ENCODE measurements at regions not wholly inside any gene's neighbourhood (a gene's known extent, or its start where the extent isn't known, plus 50 kb on each side); places are given as distances from the start of the nearest gene placed in this dataset.

DNA sequence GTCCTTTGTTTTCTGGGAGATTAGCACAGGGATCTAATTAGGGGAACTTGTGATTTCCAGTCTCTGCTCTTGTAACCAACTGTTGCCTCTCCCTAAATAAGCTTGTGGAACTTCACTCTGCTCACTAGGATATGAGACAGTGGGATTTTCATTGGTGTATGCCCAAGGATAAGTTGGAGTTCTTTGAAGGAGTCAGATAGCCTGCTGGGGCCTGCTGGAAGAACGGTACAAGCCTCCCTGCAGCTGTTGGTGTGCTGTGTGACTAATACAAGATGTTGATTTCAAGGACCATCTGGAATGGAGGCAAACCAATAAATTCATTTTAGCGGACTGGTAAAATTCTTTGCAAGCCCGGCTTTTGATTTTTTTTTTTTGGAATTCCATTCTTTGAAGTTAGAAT lies 167.0 kb downstream of the AASDH start (continued):
- TF ChIP-seq ZNF530 (CRISPR knock-in tag; IDR thresholded peaks at IDR 0.05; ENCODE audit: low read depth) (no peak), AKAP8 (CRISPR knock-in tag; IDR thresholded peaks at IDR 0.05) (no peak), SIX4 (CRISPR knock-in tag; IDR thresholded peaks at IDR 0.05) (no peak), ZNF3 (CRISPR knock-in tag; IDR thresholded peaks at IDR 0.05) (no peak), TBX3 (IDR thresholded peaks at IDR 0.05; ENCODE audit: borderline replicate concordance) (no peak), ZNF749 (CRISPR knock-in tag; IDR thresholded peaks at IDR 0.05; ENCODE audit: borderline replicate concordance) (no peak)
- TF ChIP-seq, protein P1, sequence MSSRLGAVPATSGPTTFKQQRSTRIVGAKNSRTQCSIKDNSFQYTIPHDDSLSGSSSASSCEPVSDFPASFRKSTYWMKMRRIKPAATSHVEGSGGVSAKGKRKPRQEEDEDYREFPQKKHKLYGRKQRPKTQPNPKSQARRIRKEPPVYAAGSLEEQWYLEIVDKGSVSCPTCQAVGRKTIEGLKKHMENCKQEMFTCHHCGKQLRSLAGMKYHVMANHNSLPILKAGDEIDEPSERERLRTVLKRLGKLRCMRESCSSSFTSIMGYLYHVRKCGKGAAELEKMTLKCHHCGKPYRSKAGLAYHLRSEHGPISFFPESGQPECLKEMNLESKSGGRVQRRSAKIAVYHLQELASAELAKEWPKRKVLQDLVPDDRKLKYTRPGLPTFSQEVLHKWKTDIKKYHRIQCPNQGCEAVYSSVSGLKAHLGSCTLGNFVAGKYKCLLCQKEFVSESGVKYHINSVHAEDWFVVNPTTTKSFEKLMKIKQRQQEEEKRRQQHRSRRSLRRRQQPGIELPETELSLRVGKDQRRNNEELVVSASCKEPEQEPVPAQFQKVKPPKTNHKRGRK (CRISPR knock-in tag; IDR thresholded peaks at IDR 0.05), result no peak
- TF ChIP-seq, protein P2, sequence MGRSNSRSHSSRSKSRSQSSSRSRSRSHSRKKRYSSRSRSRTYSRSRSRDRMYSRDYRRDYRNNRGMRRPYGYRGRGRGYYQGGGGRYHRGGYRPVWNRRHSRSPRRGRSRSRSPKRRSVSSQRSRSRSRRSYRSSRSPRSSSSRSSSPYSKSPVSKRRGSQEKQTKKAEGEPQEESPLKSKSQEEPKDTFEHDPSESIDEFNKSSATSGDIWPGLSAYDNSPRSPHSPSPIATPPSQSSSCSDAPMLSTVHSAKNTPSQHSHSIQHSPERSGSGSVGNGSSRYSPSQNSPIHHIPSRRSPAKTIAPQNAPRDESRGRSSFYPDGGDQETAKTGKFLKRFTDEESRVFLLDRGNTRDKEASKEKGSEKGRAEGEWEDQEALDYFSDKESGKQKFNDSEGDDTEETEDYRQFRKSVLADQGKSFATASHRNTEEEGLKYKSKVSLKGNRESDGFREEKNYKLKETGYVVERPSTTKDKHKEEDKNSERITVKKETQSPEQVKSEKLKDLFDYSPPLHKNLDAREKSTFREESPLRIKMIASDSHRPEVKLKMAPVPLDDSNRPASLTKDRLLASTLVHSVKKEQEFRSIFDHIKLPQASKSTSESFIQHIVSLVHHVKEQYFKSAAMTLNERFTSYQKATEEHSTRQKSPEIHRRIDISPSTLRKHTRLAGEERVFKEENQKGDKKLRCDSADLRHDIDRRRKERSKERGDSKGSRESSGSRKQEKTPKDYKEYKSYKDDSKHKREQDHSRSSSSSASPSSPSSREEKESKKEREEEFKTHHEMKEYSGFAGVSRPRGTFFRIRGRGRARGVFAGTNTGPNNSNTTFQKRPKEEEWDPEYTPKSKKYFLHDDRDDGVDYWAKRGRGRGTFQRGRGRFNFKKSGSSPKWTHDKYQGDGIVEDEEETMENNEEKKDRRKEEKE (IDR thresholded peaks at IDR 0.05), result no peak

DNA sequence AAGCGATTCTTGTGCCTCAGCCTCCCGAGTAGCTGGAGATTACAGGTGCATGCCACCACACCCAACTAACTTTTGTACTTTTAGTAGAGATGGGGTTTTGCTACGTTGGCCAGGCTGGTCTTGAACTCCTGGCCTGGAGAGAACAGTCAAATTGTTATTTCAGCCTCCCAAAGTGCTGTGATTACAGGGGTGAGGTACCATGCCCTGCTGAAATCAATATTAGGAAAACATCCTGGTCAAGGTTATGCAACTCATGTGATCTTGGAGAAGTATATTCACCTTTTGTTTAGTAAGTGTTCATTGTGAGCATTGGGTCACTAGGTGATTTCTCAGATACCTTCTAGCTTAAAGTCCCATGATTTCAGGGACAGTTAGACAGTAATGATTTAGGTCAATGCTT lies 167.8 kb downstream of the AASDH start:
- FAIRE-seq (no peak), DNase-seq (ENCODE audit: low spot score) (no peak), ATAC-seq (no peak)
- Histone ChIP-seq H3K27me3 (ENCODE audit: control insufficient read depth in 1 of 2, insufficient read depth in 2 of 2, low read length in 2 of 2) (no peaks in the 10 kb centered on the region), H3K27ac (ENCODE audit: extremely low read length, insufficient read depth, low read length) (no peak overlapping the region), H3K36me3 (replicated peaks in 1 of 2; ENCODE audit: control insufficient read depth in 1 of 2, insufficient read depth in 2 of 2, low read length in 2 of 2) (no peaks in the 10 kb centered on the region), H4K20me1 (ENCODE audit: insufficient read depth, low read length) (no peaks in the 10 kb centered on the region), H3K9ac (ENCODE audit: insufficient read depth, low read depth, low read length) (no peak overlapping the region), H3K79me2 (ENCODE audit: insufficient read depth, low read length) (no peaks in the 10 kb centered on the region), H3K9me3 (ENCODE audit: low read length) (no peaks in the 10 kb centered on the region), H2AFZ (ENCODE audit: low read length) (no peak overlapping the region), H3K4me2 (ENCODE audit: low read depth, low read length) (no peak overlapping the region), H3K4me3 (replicated peaks in 1 of 3; ENCODE audit: insufficient read depth in 1 of 3, low read depth in 2 of 3, low read length in 3 of 3) (no peak overlapping the region), H3K4me1 (ENCODE audit: insufficient read depth, low read length) (peaks cover 52% of the 10 kb centered on the region)
- 100% methylated on average over 3 of the region's 3 CpGs for WGBS (ENCODE audit: low lambda C conversion rate)
- ChIA-PET CTCF (ENCODE audit: low intra/inter-chr PET ratio, low total read pairs) (no interaction called here), POLR2A (no interaction called here)
- in situ Hi-C loops (cut with HindIII; ENCODE audit: extremely low pct_ligation_motif_present, low pct_unique_long_range_greater_than_20kb), result no loop called here
- BruUV-seq (replicated peaks), result no TSS peak
- intact Hi-C loops (cut with micrococcal nuclease; ENCODE audit: unreplicated experiment), result no loop called here
- TF ChIP-seq, protein P3, sequence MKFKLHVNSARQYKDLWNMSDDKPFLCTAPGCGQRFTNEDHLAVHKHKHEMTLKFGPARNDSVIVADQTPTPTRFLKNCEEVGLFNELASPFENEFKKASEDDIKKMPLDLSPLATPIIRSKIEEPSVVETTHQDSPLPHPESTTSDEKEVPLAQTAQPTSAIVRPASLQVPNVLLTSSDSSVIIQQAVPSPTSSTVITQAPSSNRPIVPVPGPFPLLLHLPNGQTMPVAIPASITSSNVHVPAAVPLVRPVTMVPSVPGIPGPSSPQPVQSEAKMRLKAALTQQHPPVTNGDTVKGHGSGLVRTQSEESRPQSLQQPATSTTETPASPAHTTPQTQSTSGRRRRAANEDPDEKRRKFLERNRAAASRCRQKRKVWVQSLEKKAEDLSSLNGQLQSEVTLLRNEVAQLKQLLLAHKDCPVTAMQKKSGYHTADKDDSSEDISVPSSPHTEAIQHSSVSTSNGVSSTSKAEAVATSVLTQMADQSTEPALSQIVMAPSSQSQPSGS (CRISPR knock-in tag; IDR thresholded peaks at IDR 0.05), result no peak
- TF ChIP-seq SOX6 (IDR thresholded peaks at IDR 0.05), result no peak
- peak; percentile 39; the same call in 1 of the 2 replicates for TF ChIP-seq SOX6 (CRISPR knock-in tag; IDR thresholded peaks at IDR 0.05)
- peak; percentile 96 for TF ChIP-seq ZSCAN25 (CRISPR knock-in tag; IDR thresholded peaks at IDR 0.05)
- TF ChIP-seq TBP (CRISPR knock-in tag; IDR thresholded peaks at IDR 0.05), result no peak
- TF ChIP-seq ZSCAN29 (CRISPR knock-in tag; conservative IDR thresholded peaks at IDR 0.05), result no peak
- TF ChIP-seq DNMT3B (CRISPR knock-in tag; conservative IDR thresholded peaks at IDR 0.05), result no peak
- TF ChIP-seq, protein P4, sequence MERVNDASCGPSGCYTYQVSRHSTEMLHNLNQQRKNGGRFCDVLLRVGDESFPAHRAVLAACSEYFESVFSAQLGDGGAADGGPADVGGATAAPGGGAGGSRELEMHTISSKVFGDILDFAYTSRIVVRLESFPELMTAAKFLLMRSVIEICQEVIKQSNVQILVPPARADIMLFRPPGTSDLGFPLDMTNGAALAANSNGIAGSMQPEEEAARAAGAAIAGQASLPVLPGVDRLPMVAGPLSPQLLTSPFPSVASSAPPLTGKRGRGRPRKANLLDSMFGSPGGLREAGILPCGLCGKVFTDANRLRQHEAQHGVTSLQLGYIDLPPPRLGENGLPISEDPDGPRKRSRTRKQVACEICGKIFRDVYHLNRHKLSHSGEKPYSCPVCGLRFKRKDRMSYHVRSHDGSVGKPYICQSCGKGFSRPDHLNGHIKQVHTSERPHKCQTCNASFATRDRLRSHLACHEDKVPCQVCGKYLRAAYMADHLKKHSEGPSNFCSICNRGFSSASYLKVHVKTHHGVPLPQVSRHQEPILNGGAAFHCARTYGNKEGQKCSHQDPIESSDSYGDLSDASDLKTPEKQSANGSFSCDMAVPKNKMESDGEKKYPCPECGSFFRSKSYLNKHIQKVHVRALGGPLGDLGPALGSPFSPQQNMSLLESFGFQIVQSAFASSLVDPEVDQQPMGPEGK (CRISPR knock-in tag; IDR thresholded peaks at IDR 0.05), result no peak
- no peak for TF ChIP-seq EP300 (IDR thresholded peaks at IDR 0.05; ENCODE audit: low read depth in 2 of 2, low read length in 2 of 2)
- no peak for TF ChIP-seq EP300 (CRISPR knock-in tag; IDR thresholded peaks at IDR 0.05; ENCODE audit: borderline replicate concordance)

All from HepG2 (cell line).